SIG-M5 treated with dmso at 0.1 percent for 504 hours (cell line): ENCODE measurements at regions not wholly inside any gene's neighbourhood (a gene's known extent, or its start where the extent isn't known, plus 50 kb on each side); places are given as distances from the start of the nearest gene placed in this dataset.
"Not testable (repeated sequence)": the region's sequence is repeated elsewhere in the genome, so short reads cannot be mapped to it uniquely, and the experiment has no call there.

ENCODE experiments used
- DNase-seq: peaks from one replicate; lab custom pipeline; 2025; ENCODE audit not compliant: unreplicated experiment; lab: John Stamatoyannopoulos, UW

DNA sequence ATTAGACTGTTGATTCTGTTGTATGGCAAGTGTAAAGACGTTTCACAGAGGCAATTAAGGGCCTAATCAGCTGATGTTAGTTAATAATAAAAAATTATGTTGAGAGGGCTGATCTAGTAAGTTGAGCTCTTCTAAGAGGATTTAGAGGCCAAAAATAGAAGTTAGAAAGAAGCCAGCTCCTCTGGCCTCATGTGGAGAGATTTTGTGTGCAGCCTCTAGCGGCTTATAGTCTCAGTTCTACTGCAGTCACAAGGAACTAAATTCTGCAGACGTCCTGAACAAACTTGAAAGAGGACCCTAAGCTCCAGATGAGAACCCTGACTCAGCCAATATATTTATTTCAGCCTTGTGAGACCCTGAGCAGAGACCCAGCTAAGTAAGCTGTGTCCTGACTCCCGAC is 498.6 kb downstream of the BTBD3 start:
- no peak for DNase-seq

DNA sequence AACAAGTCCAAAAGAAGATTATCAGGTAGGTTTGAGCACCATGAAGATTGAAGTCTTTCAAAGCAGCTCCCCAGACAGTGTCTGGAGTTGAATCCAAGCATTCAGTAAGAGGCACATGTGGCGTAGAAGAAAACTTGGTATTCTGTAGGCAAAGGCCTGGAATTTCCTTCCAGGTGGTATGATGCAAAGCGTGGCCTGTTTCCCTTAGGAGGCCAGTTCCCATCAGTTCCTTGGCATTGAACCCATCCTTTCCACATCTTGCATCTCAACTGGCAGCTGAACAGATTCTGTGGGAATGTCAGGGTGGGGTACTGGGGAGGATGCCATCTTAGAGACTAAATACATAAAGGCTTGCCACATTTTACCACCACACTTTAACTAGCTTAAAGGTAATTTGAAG is 516.0 kb downstream of the BTBD3 start:
- no peak for DNase-seq

DNA sequence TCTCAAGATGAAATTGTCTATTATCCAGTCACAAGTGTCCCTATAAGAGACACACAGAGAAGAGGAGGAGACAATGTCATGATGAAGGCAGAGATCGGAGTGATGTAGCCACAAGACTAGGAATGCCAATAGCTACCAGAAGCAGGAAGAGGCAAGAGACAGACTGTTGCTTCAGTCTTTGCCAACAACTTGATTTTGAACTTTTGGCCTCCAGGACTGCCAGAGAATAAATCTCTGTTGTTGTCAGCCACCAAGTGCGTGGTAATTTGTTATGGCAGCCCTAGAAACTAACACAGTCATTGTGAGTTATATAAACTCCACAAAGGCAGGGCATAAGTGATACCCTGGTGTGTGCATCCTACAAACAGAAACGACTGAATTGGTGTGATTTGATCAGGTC is 517.0 kb downstream of the BTBD3 start:
- DNase-seq, result no peak

DNA sequence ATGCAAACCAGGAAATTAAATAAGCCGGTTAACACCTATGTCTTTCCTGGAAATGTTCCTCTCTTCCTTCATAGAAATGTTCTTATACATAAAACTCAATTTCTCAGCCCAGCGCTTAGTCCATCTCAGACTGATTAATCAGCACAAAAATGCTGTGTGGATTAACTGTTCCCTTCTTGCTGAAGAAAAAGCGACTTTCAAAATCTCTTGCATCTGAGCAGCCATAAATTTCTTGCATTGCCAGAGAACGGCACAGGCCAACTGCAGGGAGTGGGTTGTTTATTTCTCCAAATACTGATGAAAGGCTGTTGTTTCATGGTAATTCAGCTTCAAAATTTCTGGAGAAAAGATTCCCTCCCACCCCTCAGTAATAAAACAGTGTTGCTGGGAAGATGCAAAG is 517.6 kb downstream of the BTBD3 start:
- DNase-seq, result no peak

DNA sequence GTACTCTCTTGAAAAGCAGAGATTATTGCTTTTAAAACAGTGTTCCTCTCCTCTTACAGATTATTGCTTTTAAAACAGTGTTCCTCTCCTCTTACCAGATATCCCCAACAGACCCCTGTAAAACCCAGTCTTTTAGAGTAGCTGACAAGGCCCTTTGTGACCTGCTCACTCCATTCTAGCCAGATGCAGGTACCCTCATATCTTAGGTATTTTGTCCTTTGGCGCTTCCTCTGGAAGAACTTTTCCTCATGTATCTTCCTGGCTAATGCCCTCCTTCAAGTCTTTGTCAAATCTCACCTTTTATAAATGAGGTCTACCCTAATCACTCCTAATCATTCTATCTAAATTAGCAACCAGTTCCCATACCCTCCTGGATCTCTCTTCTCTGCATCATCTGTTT is 536.0 kb downstream of the BTBD3 start:
- no peak for DNase-seq

DNA sequence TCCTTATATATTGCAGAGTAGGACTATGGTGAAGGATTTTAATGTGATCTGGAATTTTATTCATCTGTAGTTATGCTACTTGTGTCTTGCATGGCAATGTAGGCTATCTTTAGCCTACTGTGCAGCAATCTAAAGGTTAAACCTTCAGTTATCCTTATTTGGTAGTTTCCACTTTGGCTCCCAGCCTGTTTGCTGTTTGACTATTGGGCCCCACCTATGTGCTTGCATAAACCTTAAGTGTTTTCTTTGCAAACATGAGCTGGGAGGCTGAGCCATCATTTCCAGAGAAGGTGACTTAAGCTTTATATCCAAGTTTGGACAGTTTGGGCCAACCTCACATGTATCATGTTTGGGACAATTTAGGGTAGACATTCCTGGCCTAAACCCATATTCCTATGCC is 537.5 kb downstream of the BTBD3 start:
- no peak for DNase-seq

DNA sequence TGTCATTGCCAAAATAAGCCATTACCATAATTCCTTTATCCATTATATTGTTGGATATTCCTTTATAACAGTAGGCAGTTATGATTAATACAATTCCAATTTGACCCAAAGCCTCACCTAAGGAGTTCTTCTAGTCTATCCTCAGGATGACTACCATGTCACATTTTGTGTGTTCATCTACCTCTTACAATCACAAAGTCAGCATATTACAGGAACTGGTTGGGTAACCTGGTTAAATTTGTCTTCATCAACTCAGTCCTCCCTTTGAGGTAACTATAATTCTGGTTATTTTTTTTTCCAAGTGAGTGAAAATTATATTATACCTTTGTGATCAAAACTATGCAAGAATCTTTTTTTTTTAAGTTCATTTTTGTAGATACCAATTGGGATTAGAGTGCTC is 540.5 kb downstream of the BTBD3 start:
- no peak for DNase-seq

DNA sequence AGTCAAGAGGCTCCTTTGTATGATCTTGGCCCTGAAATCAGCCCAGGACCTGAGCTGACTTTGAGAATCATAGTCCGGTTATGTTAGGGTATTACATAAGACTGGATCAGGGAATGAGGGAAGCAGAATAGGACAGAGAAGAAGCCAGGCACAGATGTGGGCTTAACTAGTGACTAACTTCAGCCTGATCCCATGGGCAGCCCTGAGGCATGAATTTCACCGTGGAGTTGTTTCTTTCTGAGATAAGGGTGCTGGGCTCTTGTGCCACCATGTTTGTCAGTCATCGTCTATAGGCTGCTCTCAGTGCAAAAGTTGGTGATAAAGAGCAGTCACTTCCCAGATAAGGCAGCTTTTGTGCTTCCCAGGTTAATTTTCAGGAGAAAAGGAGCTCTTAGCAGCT is 544.7 kb upstream of the SPTLC3 start:
- no peak for DNase-seq

DNA sequence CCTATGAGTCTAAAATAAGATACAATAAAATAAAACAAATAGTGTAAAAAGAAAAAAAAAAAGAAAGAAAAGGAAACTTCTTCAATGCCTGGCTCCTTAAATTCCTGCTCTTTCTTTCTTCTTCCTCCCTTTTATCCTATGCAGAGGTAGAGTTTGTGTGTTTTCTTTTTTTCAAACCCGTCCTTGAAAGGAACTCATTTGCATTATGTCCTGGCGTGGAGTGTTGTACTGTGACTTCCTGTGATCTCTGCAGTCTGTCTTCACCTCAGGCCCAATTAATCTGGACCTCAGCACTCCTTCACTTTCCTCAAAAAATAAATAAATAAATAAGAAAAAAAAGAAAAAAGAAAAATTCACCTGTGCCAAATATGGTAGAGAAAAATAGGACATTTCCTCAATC is 541.9 kb upstream of the SPTLC3 start:
- DNase-seq, result no peak

DNA sequence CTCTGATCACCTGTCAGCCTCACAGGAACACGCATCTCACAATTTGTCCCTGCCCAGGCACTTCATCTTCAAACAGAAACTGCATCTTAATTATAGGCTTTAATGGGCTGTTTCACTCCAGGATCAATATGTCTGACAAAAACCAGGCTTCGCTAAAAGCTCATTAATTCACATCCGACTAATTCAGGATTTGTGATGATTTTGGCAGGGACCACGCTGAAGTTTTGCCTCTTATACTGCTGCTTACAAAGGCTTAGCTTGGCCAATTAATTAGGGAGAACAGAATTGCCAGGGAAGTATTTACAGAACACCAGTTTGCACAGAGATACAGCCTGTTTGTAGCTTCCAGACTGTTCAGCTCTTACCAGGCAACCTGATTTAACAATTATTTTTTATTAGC is 541.0 kb upstream of the SPTLC3 start:
- DNase-seq, result no peak

DNA sequence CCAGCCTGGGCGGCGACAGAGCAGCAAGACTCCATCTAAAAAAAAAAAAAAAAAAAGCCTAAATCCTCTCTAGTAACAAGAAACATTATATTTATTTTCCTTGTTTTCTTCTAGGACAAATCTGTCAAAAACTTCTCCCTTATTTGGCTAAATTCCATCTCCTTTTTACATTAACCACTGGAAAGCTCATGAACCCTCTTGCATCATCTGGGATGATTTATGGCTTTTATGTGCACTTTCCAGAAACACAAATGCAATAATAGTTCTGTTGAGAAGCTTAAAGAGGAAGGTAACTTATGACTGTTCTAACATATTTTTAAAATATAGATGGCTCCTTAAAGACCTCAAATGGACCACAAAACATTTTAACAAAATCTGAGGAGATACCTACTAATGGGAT is 526.1 kb upstream of the SPTLC3 start:
- no peak for DNase-seq

DNA sequence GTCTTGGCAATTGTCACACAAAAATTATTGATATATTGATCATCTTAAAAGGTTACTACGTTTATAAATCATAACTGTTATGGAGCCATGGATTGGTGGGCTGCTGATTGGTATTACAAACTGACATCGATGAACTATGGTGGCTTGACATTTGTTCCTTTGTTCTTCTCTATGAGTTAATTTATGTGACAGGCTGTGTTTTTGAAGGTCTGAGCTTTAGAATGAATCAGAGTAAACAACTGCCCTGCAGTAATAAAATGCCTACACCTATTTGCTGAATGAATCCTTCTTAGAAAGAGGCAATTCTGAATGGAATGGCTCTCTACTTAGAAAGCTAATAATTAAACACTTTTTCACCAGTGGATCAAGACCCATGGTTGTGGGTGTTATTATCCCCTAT is 506.3 kb upstream of the SPTLC3 start:
- no peak for DNase-seq

DNA sequence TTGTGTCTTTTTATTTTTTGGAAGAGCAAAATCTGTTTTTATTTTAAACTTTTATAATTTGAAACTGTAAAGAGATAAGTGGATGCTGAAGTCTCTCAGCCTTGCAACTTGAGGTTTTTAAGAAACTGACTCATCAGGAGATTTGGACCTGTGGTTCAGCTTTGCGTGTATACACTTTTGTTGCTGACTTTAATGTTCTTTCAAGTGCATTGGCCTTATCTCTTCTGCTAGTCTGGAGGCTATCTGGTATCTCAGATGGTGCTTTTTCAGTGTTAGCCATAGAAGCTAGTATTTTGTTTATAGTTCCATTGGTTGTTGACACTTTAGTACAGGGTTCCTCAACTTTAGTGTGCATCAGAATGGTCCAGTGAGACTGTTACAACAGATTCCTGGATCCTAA is 504.0 kb upstream of the SPTLC3 start:
- no peak for DNase-seq

DNA sequence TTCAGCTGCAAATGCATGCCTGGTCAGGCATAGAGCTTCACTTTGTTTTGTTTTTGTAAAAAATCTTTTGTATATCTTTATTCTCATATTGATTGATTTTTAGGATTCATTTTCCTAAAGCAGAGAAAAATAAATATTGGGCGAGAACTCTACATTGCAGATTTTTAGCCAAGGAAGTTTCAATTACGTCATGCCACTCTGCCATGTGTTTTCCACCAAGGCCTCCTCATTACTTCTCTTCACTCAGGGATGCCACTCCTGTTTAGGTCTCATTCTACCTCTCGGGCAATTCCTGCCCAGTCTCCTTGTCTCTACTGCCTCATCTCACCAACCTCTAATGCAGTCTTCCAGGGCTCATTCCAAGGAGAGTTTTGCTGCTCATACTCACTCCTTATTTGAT is 497.3 kb upstream of the SPTLC3 start:
- DNase-seq, result no peak

DNA sequence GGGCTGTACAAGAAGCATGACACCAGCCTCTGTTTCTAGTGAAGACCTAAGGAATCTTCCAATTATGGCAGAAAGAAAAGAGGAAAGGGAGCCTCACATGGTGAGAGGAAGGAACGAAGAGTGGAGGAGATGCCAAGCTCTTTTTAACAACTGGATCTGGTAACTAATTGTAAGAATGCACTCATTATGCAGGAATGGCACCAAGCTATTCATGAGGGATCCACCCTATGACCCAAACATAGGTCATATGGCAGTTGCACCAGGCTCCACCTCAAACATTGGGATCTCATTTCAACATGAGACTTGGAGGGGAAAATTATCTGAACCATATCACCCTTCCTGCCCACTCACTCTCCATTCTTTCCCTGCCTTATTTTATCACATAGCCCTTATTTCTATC is 496.0 kb upstream of the SPTLC3 start:
- DNase-seq, result no peak

DNA sequence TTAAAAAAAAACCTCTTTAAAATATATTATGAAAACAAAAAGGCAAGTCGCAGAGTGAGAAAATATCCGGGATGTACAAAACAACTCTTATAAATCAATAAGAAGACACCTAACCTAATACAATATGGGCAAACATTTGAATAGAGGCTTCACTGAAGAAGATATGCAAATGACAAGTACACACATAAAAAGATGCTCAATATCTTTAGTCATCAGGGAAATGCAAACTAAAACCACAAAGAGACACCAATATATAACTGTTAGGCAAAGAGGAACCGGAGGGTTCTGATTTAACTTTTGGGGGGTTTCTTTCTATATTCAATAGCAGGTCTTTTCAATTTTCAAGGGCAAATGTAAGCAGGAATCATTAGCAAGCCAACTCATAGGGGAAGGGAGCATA is 480.7 kb upstream of the SPTLC3 start:
- no peak for DNase-seq

DNA sequence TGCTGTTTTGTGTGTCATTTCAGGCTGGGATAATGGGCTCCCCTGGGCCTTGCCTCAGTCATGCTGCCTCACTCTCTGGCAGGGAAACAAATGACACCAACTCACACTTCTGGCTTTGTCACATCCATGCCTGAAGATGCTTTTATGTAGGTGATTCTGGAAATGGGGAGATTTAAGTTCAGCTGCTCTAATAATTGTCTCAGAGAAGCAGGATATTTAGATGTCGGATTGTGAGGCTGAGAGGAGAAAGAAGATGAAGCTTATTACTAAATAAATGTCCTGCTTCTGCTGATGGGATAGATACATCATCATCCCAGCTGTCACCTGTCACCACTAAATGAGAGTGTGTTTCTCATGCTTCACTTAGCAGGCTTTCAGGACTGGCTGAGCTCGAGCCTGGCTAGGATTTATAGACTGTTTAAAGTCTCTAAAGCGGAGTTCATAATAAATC is 480.2 kb upstream of the SPTLC3 start:
- DNase-seq, result no peak

DNA sequence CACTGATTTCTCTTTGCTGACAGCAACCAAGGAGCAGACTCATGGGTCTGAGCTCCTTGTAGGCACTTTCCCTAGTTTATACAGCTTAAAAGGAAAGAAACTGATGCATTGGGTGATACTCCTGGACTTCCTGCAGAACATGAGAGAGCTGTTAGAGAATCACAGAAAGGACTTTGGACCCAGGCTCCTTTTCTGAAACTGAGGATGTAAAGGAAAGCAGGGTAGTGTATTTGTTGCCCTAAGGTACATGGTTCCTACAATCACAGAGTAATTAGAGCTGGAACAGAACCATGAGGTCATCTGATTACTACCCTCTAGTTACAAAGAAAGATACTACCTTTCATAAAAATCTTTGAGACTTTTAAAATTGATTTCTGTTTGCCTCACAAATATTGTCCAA is 477.1 kb upstream of the SPTLC3 start:
- no peak for DNase-seq

DNA sequence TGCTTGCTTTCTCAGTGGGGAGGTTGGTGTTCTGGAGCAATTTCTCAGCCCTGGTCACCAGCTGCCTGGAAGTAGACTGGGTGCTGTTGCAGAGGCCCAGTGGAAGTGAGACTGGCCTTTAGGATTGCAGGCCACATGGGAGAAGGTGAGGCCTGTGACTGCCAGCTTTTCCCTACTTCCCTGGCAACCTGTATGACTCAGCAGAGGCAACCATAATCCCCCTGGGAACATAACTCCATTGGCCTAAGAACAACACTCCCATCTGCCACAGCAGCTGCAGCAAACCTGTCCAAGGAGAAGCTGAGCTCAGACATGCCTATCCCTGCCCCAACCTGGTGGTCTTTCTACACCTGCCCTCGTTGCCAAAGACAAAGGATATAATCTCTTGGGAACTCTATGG is 473.5 kb upstream of the SPTLC3 start:
- no peak for DNase-seq

DNA sequence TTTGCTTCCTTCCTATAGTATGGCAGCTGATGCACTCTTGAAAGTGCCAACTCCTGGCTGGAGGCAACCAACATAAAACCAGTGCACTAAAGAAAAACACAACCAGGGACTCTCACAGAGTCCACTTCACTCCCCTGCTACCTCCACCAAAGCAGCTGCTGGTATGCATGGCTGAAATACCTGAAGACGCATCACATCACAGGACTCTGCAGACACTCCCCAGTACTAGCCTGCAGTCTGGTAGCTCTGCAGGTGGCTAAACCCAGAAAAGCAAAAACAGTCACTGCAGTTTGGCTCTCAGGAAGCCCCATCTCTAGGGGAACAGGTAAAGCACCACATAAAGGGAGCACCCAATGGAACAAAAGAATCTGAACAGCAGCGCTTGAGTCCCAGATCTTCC is 473.0 kb upstream of the SPTLC3 start:
- no peak for DNase-seq

DNA sequence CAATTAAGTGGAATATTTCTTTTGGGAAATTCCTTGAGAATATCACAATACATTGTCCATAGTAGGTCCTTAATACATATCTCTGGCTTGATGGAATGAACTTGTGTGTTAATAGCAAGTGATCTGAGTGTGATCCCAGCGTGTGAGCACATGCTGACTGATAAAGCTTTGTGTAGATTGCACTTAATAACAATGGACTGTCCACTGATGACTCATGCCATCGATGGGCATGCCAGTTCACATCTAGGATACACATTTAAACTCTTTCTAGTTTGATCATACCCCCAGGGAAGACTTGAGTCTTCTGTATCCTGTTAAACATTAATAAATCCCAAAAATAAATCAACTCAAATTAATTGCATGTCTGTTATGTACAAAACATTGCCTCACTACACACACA is 454.3 kb upstream of the SPTLC3 start:
- no peak for DNase-seq

DNA sequence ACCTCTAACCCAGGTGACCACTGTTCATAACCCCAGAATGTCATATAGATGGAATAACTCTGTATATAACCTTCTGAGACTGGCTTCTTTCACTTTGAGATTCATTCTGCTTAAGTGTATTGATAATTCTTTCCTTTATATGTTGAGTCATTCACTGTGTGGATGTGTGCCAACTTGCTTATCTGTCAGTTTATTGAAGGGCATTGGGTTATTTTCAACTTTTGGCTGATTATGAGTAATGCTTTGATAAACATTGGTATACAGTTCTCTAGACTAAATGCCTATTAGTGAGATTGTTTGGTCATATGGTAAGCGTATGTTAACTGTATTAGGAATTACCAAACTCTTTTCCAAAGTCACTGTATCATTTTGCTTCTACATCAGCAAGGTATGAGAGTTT is 453.4 kb upstream of the SPTLC3 start:
- DNase-seq, result no peak

DNA sequence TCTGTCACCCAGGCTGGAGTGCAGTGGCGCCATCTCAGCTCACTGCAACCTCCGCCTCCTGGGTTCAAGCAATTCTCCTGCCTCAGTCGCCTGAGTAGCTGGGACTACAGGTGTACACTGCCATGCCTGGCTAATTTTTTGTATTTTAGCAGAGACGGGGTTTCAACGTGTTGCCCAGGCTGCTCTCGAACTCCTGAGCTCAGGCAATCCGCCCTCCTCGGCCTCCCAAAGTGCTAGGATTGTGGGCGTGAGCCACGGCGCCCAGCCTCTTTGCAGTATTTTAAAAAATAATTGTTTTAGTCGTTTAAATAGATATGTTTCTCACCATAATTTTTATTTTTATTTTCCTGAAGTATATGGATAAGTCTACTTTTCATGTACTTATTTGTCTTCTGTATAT is 452.9 kb upstream of the SPTLC3 start:
- DNase-seq, result not testable (repeated sequence)

DNA sequence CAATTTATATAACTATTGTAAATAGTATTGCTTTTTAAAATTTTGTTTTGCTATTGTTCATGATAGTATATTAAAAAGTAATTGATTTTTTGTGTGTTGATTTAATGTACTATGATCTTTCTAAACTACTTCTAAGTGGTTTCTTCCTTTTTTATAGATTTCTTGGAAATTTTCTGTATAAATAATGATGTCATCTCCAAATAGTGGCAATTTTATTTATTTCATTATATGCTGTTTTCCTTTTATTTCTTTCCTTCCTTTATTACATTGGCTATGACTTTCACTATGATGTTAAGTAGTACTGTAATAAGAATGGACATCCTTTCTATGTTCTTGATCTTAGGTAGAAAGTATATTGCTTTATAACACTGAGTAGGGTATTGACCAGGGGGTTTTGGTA is 451.5 kb upstream of the SPTLC3 start:
- no peak for DNase-seq
